H1 (cell line): ENCODE measurements at regions not wholly inside any gene's neighbourhood (a gene's known extent, or its start where the extent isn't known, plus 50 kb on each side); places are given as distances from the start of the nearest gene placed in this dataset.

Experiments used
- CTCF ChIA-PET: fragments of 300-600 bp; sonication (Branson Sonifier 250); formaldehyde crosslinking; loops from one replicate; lab custom pipeline; 2021; ENCODE audit not compliant: partially characterized antibody; lab: Charles Lee
- POLR2A ChIA-PET: fragments of 300-600 bp; sonication (Branson Sonifier 250); formaldehyde crosslinking; loops from one replicate; lab custom pipeline; 2021; ENCODE audit warnings: inconsistent platforms; ENCODE audit not compliant: partially characterized antibody; lab: Charles Lee
- DNase-seq, 2 experiments: peaks; one replicate each; pipeline versions ENCODE4 v3.0.0 to v3.0.0-alpha.2; 2010 to 2022; ENCODE audit warnings: low spot score in 2 of 2, low read depth in 1 of 2, mixed read lengths in 1 of 2
- FAIRE-seq: peaks from 2 replicates; lab custom pipeline; 2011; peaks lifted over from hg19 to GRCh38; lab: Jason Lieb, UNC
- H2AFZ ChIP-seq: 2 replicates; pipeline ENCODE4 v1.8.1; 2012; ENCODE audit warnings: low read length, inconsistent platforms
- H2AK5ac ChIP-seq: 2 replicates; pipeline ENCODE4 v1.6.1; 2013; ENCODE audit warnings: low read depth, low read length
- H2BK120ac ChIP-seq: replicated peaks from 2 replicates; pipeline ENCODE3; 2013; ENCODE audit warnings: low read depth, low read length, inconsistent platforms
- H2BK12ac ChIP-seq: 2 replicates; pipeline ENCODE4 v1.6.1; 2013; ENCODE audit warnings: low read depth, low read length
- H2BK15ac ChIP-seq: 2 replicates; pipeline ENCODE4 v1.6.1; 2013; ENCODE audit warnings: low read length
- H2BK20ac ChIP-seq: 2 replicates; pipeline ENCODE4 v1.6.1; 2013; ENCODE audit warnings: low read length
- H2BK5ac ChIP-seq: 2 replicates; pipeline ENCODE4 v1.6.1; 2013; ENCODE audit warnings: low read depth, low read length
- H3K14ac ChIP-seq: 2 replicates; pipeline ENCODE4 v1.6.1; 2013; ENCODE audit warnings: inconsistent platforms; ENCODE audit not compliant: insufficient read length
- H3K18ac ChIP-seq: 2 replicates; pipeline ENCODE4 v1.6.1; 2013; ENCODE audit warnings: low read length; ENCODE audit errors: extremely low read depth
- H3K23ac ChIP-seq: 2 replicates; pipeline ENCODE4 v1.6.1; 2013; ENCODE audit warnings: inconsistent platforms; ENCODE audit not compliant: insufficient read length
- H3K23me2 ChIP-seq: 2 replicates; pipeline ENCODE4 v1.6.1; 2013; ENCODE audit warnings: low read depth, low read length
- H3K27ac ChIP-seq: 2 replicates; pipeline ENCODE4 v1.6.1; 2011; ENCODE audit warnings: low read depth, low read length, inconsistent platforms
- H3K27me3 ChIP-seq, 4 experiments: replicated peaks in 1 of 4; 1 replicate in 1 of 4; 2 replicates in 3 of 4; pipeline versions ENCODE4 v1.6.1 to v1.8.1; 2011 to 2013; ENCODE audit warnings: low read length in 3 of 4, mild to moderate bottlenecking in 3 of 4, inconsistent platforms in 2 of 4, mixed read lengths in 2 of 4, moderate library complexity in 1 of 4; ENCODE audit not compliant: control insufficient read depth in 3 of 4, insufficient read depth in 3 of 4; ENCODE audit errors: extremely low read depth in 1 of 4
- H3K36me3 ChIP-seq, 4 experiments: 2 replicates each; pipeline versions ENCODE4 v1.6.1 to v1.8.1; 2011 to 2013; ENCODE audit warnings: mild to moderate bottlenecking in 4 of 4, low read length in 3 of 4, moderate library complexity in 2 of 4, control low read depth in 1 of 4, inconsistent platforms in 1 of 4; ENCODE audit not compliant: insufficient read depth in 4 of 4, control insufficient read depth in 2 of 4
- H3K4ac ChIP-seq: replicated peaks from 2 replicates; pipeline ENCODE3; 2013; ENCODE audit warnings: low read length, low read depth, mixed read lengths, inconsistent platforms; ENCODE audit not compliant: insufficient read length
- H3K4me1 ChIP-seq, 4 experiments: replicated peaks in 1 of 4; 1 replicate in 1 of 4; 2 replicates in 3 of 4; pipeline versions ENCODE4 v1.6.1 to v1.8.1; 2011 to 2013; ENCODE audit warnings: low read length in 3 of 4, inconsistent platforms in 2 of 4, mixed read lengths in 1 of 4; ENCODE audit not compliant: insufficient read depth in 4 of 4, control insufficient read depth in 3 of 4
- H3K4me2 ChIP-seq, 2 experiments: 2 replicates each; pipeline versions ENCODE4 v1.6.1 to v1.8.1; 2011 to 2013; ENCODE audit warnings: low read depth in 2 of 2, low read length in 2 of 2, control low read depth in 1 of 2, inconsistent platforms in 1 of 2, mild to moderate bottlenecking in 1 of 2; ENCODE audit not compliant: insufficient read depth in 1 of 2
- H3K4me3 ChIP-seq, 4 experiments: fragments of 200-600, 300-600 bp in 1 of 4; sonication (generic), shearing (Covaris generic), sonication (Bioruptor Twin) in 1 of 4; 2 replicates each; pipeline versions ENCODE4 v1.5.1 to v1.8.1; 2011 to 2016; ENCODE audit warnings: low read length in 4 of 4, low read depth in 3 of 4, control low read depth in 2 of 4, inconsistent platforms in 2 of 4, mild to moderate bottlenecking in 2 of 4, mixed read lengths in 1 of 4, moderate library complexity in 1 of 4; ENCODE audit not compliant: insufficient read depth in 2 of 4; ENCODE audit errors: extremely low read depth in 1 of 4
- H3K56ac ChIP-seq: replicated peaks from 2 replicates; pipeline ENCODE3; 2013; ENCODE audit warnings: low read depth, mild to moderate bottlenecking, mixed read lengths, low read length, inconsistent platforms; ENCODE audit not compliant: insufficient read length
- H3K79me1 ChIP-seq: 2 replicates; pipeline ENCODE4 v1.6.1; 2013; ENCODE audit warnings: low read depth, low read length, control low read depth
- H3K79me2 ChIP-seq, 2 experiments: 2 replicates each; pipeline versions ENCODE4 v1.6.1 to v1.8.1; 2012 to 2013; ENCODE audit warnings: low read length in 2 of 2, mild to moderate bottlenecking in 2 of 2, inconsistent platforms in 1 of 2; ENCODE audit not compliant: insufficient read depth in 2 of 2, control insufficient read depth in 1 of 2
- H3K9ac ChIP-seq, 4 experiments: replicated peaks in 1 of 4; 1 replicate in 1 of 4; 2 replicates in 3 of 4; pipeline versions ENCODE4 v1.6.1 to v1.8.1; 2011 to 2013; ENCODE audit warnings: low read depth in 3 of 4, low read length in 3 of 4, control low read depth in 2 of 4, mild to moderate bottlenecking in 2 of 4, moderate library complexity in 2 of 4, inconsistent platforms in 1 of 4; ENCODE audit errors: extremely low read depth in 1 of 4
- H3K9me3 ChIP-seq, 2 experiments: 2 replicates each; pipeline versions ENCODE4 v1.6.1 to v1.8.1; 2012 to 2013; ENCODE audit warnings: mild to moderate bottlenecking in 2 of 2, moderate library complexity in 2 of 2, control low read depth in 1 of 2, inconsistent platforms in 1 of 2, low read depth in 1 of 2, low read length in 1 of 2, mixed read lengths in 1 of 2; ENCODE audit not compliant: insufficient read depth in 2 of 2
- H4K20me1 ChIP-seq, 2 experiments: replicated peaks in 1 of 2; 2 replicates each; pipeline versions ENCODE3 to v1.8.1; 2011 to 2013; ENCODE audit warnings: inconsistent platforms in 2 of 2, low read length in 2 of 2, mild to moderate bottlenecking in 1 of 2; ENCODE audit not compliant: insufficient read depth in 2 of 2, control insufficient read depth in 1 of 2
- H4K5ac ChIP-seq: 2 replicates; pipeline ENCODE4 v1.6.1; 2013; ENCODE audit warnings: low read length, low read depth, mixed read lengths, inconsistent platforms; ENCODE audit not compliant: insufficient read length
- H4K8ac ChIP-seq: 2 replicates; pipeline ENCODE4 v1.8.0; 2013; ENCODE audit warnings: mild to moderate bottlenecking, moderate library complexity, low read length, inconsistent platforms; ENCODE audit not compliant: insufficient read depth; ENCODE audit errors: extremely low read depth
- H4K91ac ChIP-seq: replicated peaks from 2 replicates; pipeline ENCODE3; 2013; ENCODE audit warnings: low read length, mixed read lengths, inconsistent platforms; ENCODE audit not compliant: insufficient read length
- ATF2 ChIP-seq: IDR thresholded peaks from 2 replicates; pipeline ENCODE4 v1.6.1; 2012; ENCODE audit warnings: low read length, inconsistent platforms
- BCL11A ChIP-seq, 2 experiments: IDR thresholded peaks; one replicate each; pipeline ENCODE4 v1.6.1; 2011; ENCODE audit warnings: low read depth in 2 of 2, low read length in 2 of 2, mild to moderate bottlenecking in 2 of 2
- CBX8 ChIP-seq: fragments of 300-800, 300-1000 bp; sonication (generic); IDR thresholded peaks from 2 replicates; pipeline ENCODE4 v1.7.1; 2016; ENCODE audit warnings: low read depth, low read length, borderline replicate concordance
- CHD1 ChIP-seq: IDR thresholded peaks from 2 replicates; pipeline ENCODE4 v1.6.1; 2012; ENCODE audit warnings: low read depth, low read length, improper control_type of control experiment
- CHD2 ChIP-seq: IDR thresholded peaks from 2 replicates; pipeline ENCODE4 v1.6.1; 2012; ENCODE audit warnings: low read length, improper control_type of control experiment
- NRF1 ChIP-seq: IDR thresholded peaks from 2 replicates; pipeline ENCODE4 v1.6.1; 2011; ENCODE audit warnings: mild to moderate bottlenecking, low read depth, low read length, improper control_type of control experiment
- RBBP5 ChIP-seq: IDR thresholded peaks from 2 replicates; pipeline ENCODE4 v1.7.1; 2012; ENCODE audit warnings: low read depth, mild to moderate bottlenecking, inconsistent platforms, low read length, moderate library complexity, borderline replicate concordance
- SIN3A ChIP-seq, 2 experiments: IDR thresholded peaks in 1 of 2; conservative IDR thresholded peaks in 1 of 2; 2 replicates each; pipeline ENCODE4 v1.6.1; 2011 to 2012; ENCODE audit warnings: low read length in 2 of 2, improper control_type of control experiment in 1 of 2, low read depth in 1 of 2, mild to moderate bottlenecking in 1 of 2
- SIRT6 ChIP-seq: IDR thresholded peaks from one replicate; pipeline ENCODE4 v1.7.1; 2012; ENCODE audit warnings: low read length, inconsistent platforms
- SIX5 ChIP-seq: IDR thresholded peaks from 2 replicates; pipeline ENCODE4 v1.6.1; 2011; ENCODE audit warnings: mild to moderate bottlenecking, low read depth, low read length
- SP1 ChIP-seq: IDR thresholded peaks from 2 replicates; pipeline ENCODE4 v1.6.1; 2011; ENCODE audit warnings: low read depth, low read length
- SUZ12 ChIP-seq: fragments of 200-600 bp; sonication (generic); IDR thresholded peaks from 2 replicates; pipeline ENCODE4 v1.6.1; 2012; ENCODE audit warnings: mild to moderate bottlenecking, inconsistent platforms, low read length, moderate library complexity, mixed read lengths
- YY1 ChIP-seq: IDR thresholded peaks from 2 replicates; pipeline ENCODE4 v1.6.1; 2011; ENCODE audit warnings: low read depth, mild to moderate bottlenecking, low read length
- whole genome bisulfite sequencing, 2 experiments: shearing (Covaris generic) in 1 of 2; methylation state at CpG; one replicate each; pipeline versions ENCODE4 v1.1.6 to v1.1.7; 2013 to 2015; ENCODE audit warnings: low lambda C conversion rate in 2 of 2, mixed read lengths in 2 of 2, inconsistent platforms in 1 of 2, low coverage in 1 of 2, missing lambda C conversion rate in 1 of 2; ENCODE audit not compliant: insufficient replicate concordance in 2 of 2, insufficient coverage in 1 of 2, insufficient read length in 1 of 2; ENCODE audit errors: extremely low coverage in 1 of 2, missing lambda C conversion rate in 1 of 2; 5-methylcytosine and 5-hydroxymethylcytosine counted together

DNA sequence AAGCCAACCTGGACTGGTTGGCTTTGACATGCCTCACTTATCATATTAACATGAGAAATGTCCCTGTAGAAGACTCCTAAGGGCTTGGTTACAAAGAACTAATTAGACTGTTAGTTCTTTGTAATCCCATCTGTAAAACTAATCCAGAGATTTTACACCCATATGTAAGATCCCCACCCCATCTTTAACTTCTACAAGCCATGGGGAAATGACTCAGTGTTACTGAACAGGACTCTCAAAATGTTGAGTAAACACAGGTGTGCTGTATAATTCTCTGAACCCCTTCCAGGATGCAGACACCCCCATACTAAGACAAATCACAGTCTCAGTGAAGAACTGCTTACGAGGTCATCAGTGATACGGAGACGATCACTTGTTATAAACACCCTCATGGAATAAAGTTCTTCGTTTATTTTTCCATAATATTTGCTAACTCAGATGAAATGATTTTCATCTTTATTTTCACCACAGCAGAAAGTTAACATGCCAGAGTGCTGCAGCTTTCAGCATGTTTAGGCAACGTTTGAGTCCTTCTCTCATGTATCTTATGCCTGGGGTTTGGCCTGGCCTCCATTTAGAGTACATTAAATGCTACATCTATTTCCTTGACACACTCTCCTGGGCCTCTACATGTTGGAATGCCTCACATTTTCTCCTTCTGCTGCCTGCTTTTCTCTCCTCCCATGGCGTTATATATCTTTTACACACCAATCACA, 55.3 kb upstream of the LEKR1 start:
- Histone ChIP-seq H3K18ac (no peak overlapping the region), H3K79me1 (no peaks in the 10 kb centered on the region), H3K14ac (no peak overlapping the region), H3K4ac (no peak overlapping the region), H3K4me3 (no peak overlapping the region), H2AK5ac (no peak overlapping the region), H3K23ac (no peak overlapping the region), H3K27ac (no peak overlapping the region), H3K9me3 (no peaks in the 10 kb centered on the region), H3K23me2 (no peaks in the 10 kb centered on the region), H4K5ac (no peak overlapping the region), H3K27me3 (no peaks in the 10 kb centered on the region), H3K36me3 (no peaks in the 10 kb centered on the region), H3K9ac (no peak overlapping the region), H4K8ac (no peak overlapping the region), H4K20me1 (no peaks in the 10 kb centered on the region), H4K91ac (no peak overlapping the region), H2BK5ac (no peak overlapping the region), H2BK12ac (no peak overlapping the region), H3K56ac (no peak overlapping the region), H2BK15ac (no peak overlapping the region), H2AFZ (no peak overlapping the region), H2BK120ac (no peak overlapping the region), H3K79me2 (no peaks in the 10 kb centered on the region), H2BK20ac (no peak overlapping the region), H3K4me1 (no peaks in the 10 kb centered on the region), H3K4me2 (no peak overlapping the region)
- ChIA-PET POLR2A (no interaction called here), CTCF (no interaction called here)
- WGBS, 2 experiments: 90% methylated on average over 6 of the region's 6 CpGs; no CpG with 5 or more reads in 1 of the 2 experiments
- FAIRE-seq (no peak), DNase-seq (no peak)
- TF ChIP-seq CBX8: no peak
- no peak for TF ChIP-seq SIN3A (conservative IDR thresholded peaks at IDR 0.05 in 1 of 2, IDR thresholded peaks at IDR 0.05 in 1 of 2; ENCODE audit: low read depth in 1 of 2, low read length in 2 of 2)
- TF ChIP-seq NRF1: no peak
- TF ChIP-seq SIRT6: no peak
- no peak for TF ChIP-seq CHD2
- TF ChIP-seq SUZ12: no peak
- TF ChIP-seq SP1: no peak
- TF ChIP-seq BCL11A (IDR thresholded peaks at IDR 0.05; ENCODE audit: low read depth in 2 of 2, low read length in 2 of 2): no peak
- TF ChIP-seq RBBP5: no peak
- TF ChIP-seq YY1: no peak
- TF ChIP-seq CHD1: no peak
- no peak for TF ChIP-seq ATF2
- TF ChIP-seq SIX5: no peak
